GM18951 (cell line): ENCODE measurements at regions not wholly inside any gene's neighbourhood (a gene's known extent, or its start where the extent isn't known, plus 50 kb on each side); places are given as distances from the start of the nearest gene placed in this dataset.

ENCODE experiments used
- POLR2A ChIP-seq: IDR thresholded peaks from 4 replicates; pipeline ENCODE4 v1.6.1; 2011; ENCODE audit warnings: mild to moderate bottlenecking; ENCODE audit not compliant: insufficient read length, insufficient read depth; ENCODE audit errors: extremely low read depth
- in situ Hi-C: fragments of 300-500 bp; cut with MboI; formaldehyde crosslinking; loops from one replicate; pipeline ENCODE4 v1.12.0; 2022; ENCODE audit warnings: low sequenced_read_pairs, mixed read lengths, inconsistent platforms; ENCODE audit not compliant: unreplicated experiment

DNA sequence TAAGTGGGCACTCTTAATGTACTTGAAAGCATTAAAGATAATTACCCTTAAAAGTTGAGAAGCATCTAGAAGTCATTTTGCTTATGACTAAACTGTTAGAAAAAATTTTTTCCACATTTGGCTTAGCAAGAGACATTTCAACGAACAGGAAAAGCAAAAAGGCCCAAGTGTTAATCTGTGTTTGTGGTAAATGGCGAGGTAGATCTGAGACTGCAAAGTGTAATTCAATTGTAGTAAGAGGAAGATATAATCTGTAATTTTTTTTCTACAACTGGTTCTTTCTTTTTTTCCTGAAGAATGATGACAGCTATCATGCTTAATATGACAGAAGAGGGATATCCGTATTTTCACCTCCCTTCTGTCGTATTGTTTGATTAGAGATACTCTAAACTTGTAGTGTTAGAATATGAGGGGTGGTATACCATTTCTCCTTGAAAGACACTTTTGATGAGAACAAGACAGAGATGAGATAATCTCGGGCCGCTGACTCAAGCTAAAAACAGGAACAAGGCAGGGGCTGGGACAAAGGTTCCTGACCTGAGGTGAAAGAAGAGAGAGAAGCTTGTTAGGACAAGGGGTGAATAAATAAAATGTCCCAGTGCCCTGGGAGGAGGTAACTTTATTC lies 459.3 kb upstream of the ZNF608 start:
- in situ Hi-C loops, result no loop called here
- no peak for TF ChIP-seq POLR2A

DNA sequence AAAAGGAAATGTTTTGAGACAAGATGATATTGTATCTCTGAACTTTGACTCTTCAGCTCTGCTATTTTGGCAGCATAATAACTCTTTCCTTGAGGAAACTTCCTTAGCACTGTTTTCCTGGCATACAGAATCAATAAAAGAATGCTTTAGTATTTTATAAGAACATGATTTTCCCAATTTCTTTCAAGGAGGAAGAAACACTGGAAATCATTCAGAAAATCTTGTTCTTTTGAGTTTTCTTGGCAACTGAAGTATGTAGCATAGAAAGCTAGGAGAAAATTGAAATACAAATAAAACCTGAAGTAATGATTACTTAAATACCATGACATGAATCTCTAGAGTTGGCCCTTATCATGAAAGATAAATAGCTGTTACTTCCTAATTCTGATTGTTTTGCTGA lies 461.4 kb upstream of the ZNF608 start:
- no peak for TF ChIP-seq POLR2A
- in situ Hi-C loops, result no loop called here

GRCh38 chr5:125209650-125210049 lies 463.2 kb upstream of the ZNF608 start:
- no peak for TF ChIP-seq POLR2A
- in situ Hi-C loops, result no loop called here

- TF ChIP-seq POLR2A, result no peak
- in situ Hi-C loops, result no loop called here
Observed at GRCh38 chr5:125210242-125210947, 464.0 kb upstream of the ZNF608 start.

DNA sequence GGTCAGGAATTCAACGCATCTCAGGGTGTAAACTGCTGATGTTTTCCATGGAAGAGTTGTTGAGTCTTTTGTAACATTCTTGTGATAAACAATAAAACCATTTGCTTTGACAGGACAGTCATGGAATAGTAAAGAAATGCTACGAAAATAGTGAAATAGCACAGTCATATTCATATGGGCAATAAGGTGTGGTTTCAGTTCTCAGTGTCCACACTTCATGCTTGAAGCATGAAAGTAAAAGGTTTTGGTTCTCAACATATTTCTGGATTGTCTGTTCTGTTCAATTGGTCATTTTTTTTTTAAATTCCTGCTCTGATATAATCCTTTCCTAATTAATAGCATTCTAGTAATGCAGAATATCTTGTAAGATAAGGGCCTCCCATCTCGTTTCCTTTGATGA lies 467.6 kb upstream of the ZNF608 start:
- TF ChIP-seq POLR2A, result no peak
- in situ Hi-C loops, result no loop called here

DNA sequence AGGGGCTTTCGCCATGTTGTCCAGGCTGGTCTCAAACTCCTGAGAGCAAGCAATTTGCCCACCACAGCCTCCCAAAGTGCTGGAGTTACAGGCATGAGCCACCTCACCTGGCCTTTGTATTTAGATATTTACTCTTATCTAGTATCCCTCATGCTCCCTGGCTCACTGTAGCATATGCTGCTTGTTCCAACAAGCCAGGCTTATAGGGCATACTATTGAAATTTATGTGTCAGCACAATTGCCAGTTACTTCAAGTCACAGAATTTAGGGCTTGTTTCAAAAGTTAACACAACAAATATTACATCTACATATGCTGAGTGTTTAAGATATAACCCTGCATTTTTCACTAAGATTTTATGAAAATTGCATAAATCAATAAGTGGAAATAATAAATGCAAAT lies 469.2 kb upstream of the ZNF608 start:
- no peak for TF ChIP-seq POLR2A
- in situ Hi-C loops, result no loop called here

DNA sequence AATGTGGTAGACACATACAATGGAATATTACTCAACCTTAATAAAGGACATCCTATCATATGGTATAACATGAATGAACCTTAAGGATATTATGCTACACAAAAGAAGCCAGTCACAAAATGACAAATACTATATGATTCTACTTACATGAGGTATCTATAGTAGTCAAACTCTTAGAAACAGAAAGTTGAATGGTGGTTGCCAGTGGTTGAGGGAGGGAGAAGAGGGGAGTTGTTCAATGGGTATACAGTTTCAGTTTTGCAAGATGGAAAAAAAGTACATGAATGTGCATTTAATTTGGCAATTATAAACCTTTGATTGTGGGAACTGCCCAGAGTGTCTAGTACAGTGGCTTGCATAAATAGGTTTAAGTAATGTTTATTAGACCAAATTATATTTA lies 473.3 kb upstream of the ZNF608 start:
- TF ChIP-seq POLR2A, result no peak
- in situ Hi-C loops, result no loop called here

DNA sequence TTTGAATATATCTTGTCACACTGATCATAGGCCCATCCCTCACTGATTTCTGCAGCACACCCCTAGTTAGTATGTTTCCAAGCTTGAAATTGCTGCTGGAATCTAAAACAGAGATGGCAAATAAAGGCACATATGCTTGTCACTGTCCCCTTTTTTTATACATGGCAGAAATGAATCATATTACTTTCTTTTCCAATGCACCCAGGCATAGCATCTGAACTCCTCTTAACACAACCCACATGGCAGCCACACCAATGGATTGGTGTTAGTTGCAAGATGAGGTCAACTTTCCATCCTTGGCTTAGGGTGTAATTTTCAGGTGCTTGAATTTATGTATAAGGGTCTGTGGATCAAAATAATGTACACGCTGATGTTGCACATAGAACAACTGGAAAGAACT lies 473.8 kb upstream of the ZNF608 start:
- no peak for TF ChIP-seq POLR2A
- in situ Hi-C loops, result no loop called here

GRCh38 chr5:125222597-125223240 lies 476.3 kb upstream of the ZNF608 start:
- no peak for TF ChIP-seq POLR2A
- in situ Hi-C loops, result no loop called here

DNA sequence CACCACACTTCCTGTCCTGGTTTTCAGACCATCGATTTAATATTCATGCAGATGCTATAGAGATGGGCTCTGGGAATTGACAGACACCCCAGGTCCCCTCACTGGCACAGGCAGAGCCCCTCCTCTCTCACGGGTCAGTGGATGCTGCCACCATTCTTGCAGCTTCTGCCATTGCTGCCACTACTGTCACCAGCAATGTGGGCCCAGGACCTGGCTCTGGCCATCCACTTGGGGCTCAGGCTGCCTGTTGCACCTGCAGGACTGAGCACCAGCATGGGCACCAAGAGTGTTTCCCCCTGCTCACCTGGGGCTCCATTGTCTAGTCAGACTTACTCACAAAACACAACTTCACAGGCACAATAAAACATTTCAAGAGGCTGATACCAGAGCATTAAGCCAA lies 479.0 kb upstream of the ZNF608 start:
- TF ChIP-seq POLR2A, result no peak
- in situ Hi-C loops, result no loop called here

DNA sequence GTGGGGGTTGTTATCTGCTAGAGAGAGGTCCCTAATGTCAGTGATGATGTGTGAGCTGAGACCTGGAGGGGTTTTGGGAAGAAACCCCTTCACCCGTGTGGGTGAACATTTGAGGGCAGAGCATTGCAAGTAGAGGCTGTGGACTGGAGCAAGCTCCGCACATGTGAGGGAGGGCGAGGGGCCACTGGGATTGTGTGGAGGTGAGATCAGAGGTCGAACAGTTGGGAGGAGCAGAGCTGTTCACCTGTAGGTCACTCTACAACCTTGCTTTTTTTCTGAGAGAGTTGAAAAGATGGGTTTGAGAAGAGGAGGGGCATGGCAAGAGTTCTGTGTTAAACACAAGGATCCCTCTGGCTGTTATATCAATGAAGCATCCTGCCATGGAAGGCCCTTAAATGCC lies 480.4 kb upstream of the ZNF608 start:
- TF ChIP-seq POLR2A, result no peak
- in situ Hi-C loops, result no loop called here

- in situ Hi-C loops, result no loop called here
- no peak for TF ChIP-seq POLR2A
Observed at GRCh38 chr5:125227333-125228095, 481.1 kb upstream of the ZNF608 start.

DNA sequence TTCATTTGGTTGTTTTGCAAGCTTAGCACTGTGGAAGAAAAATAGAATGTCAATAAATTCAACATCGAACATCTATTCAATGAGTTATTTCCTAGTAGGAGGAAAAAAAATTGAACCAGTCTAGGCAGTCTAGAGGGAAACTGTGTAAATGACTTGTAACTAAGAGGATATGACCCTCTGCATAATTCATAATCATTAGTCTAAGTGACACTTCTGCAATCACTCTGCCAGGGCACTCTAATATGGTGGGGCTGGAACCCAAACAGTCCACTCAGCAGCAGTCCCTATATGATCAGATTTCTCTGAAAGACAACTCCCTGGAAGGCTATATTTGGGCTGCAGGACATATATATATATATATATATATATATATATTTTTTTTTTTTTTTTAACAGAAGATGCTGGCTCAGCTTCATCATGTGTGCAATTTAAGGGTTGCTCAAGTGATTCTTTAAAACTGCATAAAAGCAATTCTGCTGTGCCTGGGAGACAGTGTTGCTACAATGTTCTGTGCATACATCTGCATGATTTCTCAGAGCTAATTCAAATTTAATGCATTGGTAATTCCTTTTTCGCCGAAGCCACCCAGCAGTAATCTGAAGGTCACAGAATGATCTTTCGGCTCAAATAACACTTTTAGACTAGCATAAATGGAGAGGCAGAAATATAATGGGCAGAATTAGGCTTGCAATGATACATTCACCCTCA lies 482.1 kb upstream of the ZNF608 start:
- in situ Hi-C loops, result no loop called here
- no peak for TF ChIP-seq POLR2A
